ENCODE measurements at regions not wholly inside any gene's neighbourhood (a gene's known extent, or its start where the extent isn't known, plus 50 kb on each side); places are given as distances from the start of the nearest gene placed in this dataset.

DNA sequence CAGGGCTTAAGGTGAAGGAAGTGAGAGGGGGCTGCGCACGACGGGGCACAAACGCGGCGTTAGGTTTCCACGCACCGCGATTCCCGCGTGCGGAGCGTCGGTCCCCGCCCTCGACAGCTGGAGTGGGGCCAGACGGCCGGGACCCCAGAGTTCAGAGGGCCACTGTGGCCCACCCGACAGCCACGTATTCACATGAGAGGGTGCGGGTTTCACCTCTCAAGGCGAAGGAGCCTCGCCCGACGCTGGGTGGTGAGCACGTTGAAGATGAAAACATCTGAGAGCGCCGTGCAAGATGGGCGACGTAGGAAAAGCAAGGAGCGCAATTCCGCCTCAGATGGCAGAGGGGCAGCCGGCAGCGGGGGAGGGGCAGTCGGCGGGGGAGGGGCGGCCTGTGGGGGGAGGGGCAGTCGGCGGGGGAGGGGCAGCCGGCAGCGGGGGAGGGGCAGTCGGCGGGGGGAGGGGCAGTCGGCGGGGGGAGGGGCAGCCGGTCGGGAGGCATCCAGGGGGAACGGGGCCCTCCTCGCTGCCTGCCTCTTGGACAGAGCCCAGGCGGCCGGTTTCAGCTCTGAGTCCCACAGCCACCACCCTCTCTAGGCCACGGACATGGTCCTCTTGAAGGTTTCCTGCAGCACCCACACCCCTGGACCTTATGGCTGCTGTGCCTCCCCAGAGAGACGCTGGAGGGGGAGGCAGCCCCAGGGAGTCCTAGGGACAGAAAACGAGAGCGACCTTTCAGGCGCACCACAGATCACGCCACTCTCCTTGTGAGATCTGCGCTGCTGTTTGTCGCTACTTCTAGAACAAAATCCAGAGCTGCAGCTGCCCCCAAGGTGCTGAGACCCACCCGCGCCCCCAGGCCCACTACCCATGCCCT is 113.7 kb downstream of the DLL1 start:
- DNase-seq, result no peak

DNA sequence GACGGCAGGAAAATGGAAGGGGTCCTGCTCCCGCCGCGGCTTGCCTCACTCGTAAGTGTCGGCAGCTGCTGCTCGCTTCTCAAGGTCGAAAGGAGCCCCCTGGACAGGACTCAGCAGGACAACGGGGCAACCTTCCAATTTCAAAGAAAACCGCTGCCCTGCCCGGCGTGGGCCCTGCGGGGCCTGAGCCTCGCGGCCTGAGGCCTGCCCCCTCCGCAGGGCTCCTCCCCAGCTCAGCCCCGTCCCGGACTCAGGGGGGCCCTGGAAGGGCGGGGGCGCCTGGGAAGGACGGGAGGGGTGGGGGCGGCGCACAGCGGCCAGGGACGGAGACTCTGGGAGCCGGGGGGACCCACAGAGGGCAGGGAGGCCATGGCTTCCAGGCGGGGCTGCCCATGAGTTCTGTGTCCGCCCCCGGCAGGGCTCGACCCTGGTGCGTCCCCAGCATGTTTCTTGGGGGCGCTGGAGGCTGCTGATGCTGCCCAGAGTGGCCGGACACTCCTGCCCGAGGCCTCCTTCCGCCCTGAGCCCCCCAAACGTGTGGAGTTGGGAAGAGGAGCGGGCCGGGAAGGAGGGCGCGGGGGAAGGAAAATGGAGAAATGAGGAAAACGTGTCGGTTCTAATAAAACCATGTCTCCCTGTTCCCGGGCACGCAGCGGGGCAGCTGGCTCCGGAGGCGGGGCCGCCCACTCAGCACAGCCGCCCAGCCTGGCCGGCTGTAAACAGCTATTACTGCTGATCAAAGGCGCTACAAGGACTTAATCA is 114.6 kb downstream of the DLL1 start:
- DNase-seq, result no peak

DNA sequence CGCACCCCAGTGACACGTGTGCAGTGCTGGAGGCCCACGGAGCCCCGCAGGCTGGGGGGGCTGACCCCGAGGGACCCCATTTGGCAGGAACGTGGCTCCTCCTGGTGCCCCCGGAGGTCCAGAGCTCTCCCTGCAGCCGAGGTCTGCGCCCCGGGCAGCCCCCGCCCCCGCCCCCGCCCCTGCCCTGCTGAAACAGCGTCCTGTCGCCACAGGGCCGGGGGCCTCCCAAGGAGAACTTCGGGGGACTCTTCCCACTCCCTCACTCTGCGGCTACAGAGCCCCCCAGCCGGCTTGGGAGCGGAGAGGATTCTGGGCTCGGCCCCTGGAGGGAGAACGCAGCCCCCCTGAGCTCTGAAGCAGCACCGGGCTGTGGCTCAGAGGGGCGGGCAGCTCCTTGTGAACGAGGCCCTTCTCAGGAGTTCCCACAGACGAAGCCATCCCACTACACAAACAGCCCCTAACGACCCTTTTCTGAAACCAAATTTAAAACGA is 115.2 kb downstream of the DLL1 start:
- DNase-seq, result no peak

DNA sequence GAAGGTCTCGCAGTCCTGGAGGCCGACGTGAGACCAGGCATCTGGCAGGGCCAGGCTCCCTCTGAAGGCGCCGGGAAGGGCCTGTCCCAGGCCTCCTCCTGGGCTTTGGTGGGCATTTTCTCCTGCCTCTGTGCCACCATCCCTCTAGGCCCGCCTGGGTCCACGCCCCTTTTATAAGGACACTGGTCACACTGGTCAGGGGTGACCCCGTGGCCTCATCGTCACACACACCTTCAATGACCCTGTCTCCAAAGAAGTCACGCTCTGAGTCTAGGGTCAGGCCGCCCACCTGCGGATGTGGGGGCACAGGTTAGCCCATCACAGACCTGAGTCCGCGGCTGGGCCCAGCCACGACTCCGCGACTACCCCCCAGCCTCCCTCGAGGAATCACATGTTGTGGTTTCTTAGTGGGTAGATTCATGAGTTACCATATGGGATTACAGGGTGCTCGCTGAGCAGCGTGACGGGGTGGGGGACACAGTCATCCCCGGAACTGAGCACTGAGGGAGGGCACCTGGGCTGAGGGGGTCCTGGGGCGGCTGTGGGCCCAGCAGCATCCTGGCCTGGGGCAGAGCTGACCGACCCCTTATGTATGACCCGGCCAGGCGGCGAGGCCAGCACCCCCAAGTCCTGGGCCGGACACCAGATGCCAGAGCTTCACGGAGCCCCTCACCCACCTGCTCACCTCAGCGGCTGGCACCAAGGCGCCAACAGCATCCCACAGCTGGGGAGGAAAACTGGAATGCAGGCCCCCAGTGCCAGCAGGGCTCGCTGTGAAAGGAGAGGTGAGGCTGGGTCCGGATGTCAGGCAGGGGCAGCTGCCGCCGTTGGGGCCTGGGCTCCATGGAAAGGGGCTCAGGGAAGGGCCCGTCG is 115.9 kb downstream of the DLL1 start:
- DNase-seq, result no peak

DNA sequence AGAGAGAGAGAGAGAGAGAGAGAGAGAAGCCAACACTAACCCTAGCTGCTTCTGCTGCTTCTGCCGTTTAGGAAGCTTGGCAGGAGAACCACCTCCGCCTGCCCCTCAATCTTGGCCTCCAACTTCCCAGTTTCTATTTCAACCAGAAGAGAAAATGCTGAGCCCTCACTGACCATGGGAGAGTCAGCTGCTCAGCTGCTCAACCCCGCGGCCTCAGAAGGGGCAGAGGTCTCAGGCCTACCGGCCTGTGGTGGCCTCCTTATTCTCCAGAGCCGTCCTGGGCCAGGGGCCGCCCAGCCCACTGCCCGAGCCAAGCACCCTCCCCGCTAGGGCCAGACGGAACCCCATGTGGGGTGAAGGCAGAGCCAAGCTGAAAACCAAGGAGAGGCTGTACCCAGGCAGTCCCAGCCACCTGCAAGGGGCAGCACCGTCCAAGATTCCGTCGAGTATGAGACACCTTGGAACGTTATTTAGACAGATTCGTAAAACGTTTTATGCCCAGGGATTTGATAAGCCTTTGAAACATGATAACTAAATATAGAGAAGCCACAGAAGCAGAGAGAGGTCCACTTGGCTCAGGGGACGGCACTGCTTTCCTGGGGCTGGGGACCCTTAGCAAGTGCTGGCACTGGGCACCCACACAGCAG is 116.6 kb downstream of the DLL1 start:
- no peak for DNase-seq

DNA sequence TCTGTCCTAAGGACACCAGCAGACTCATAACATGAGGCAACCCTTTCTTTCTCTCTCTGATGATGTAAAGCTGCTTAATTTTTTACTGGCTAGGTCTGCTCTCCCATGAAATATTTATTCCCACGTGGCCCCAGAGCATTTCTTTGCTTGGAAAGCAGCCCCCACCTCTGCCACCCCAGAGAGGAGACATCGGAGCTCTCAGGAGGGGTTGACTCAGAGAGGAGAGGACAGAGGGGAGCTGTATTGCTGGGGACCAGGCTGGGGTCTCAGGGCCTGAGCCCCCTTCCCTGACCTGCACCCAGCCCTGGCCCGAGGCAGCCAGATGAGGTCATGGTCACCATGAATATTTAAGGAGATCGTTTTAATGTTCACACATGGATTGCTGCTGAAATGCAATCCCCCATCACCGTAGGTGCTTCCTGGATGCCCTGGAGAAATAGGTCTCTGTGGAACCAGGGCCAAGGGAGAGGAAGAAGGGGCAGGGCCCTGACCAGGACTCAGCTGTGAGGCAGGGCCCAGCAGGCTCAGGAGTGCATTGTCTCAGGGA is 117.5 kb downstream of the DLL1 start:
- DNase-seq, result no peak

DNA sequence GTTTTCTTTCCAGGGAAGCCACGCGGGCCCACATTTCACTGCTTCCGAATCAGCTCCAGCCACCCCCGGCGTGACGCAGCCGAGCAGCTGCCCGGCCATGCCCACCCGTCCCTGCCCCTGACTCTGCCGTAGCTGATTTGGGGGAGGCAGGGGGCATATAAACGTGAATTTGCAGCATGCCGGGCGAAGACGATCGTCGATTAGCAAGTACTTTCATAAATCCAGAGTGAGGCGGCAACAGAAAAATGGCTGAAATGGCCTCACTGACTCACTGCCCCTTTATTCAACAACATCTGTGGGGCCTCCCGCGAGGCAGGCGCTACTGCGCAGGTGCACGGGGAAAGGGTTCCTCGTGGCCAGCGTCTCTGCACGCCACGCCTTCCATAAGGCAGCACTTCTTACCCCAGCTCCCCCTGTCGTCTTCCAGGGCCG is 118.0 kb downstream of the DLL1 start:
- DNase-seq, result no peak

DNA sequence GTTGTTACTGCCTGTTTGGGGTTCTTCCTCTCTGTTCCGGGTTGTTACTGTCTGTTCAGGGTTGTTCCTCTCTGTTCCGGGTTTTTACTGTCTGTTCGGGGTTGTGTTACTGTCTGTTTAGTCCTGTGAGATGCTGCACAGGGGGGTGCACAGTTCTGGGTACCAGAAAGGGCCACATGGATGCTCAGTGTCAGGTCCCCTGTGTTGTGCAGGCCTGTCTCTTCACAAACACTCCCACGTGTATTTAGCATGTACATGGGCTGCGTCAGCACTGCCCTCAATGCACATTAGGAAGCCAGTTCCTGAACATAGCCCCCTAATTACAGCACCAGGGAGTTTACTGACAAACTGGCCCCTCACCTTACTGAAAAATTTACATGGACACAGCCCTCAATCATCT is 118.5 kb downstream of the DLL1 start:
- DNase-seq, result no peak

DNA sequence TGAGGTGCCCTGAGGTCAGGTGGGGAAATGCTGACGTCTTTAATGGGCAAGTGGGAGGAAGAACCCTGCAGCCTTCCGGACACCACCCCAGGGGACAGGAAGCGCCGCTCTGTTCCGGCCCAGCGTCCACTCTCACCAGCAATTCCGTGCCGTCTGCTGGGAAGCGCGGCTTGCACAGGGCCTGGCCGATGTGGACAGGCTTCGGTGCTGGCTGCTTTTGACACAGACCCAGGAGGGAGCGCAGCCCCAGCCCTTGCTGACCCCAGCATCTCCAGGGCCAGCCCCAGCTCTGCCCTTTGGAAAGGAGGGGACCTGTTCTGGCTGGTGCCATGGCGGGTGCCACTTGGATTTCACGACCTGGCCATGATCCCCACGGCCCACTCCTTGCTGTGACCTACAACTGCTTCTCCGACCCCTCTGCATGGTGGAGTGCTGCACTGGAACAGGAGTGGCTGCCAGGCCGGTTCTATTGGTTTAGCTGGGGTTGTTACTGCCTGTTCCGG is 123.2 kb downstream of the DLL1 start:
- DNase-seq, result no peak

DNA sequence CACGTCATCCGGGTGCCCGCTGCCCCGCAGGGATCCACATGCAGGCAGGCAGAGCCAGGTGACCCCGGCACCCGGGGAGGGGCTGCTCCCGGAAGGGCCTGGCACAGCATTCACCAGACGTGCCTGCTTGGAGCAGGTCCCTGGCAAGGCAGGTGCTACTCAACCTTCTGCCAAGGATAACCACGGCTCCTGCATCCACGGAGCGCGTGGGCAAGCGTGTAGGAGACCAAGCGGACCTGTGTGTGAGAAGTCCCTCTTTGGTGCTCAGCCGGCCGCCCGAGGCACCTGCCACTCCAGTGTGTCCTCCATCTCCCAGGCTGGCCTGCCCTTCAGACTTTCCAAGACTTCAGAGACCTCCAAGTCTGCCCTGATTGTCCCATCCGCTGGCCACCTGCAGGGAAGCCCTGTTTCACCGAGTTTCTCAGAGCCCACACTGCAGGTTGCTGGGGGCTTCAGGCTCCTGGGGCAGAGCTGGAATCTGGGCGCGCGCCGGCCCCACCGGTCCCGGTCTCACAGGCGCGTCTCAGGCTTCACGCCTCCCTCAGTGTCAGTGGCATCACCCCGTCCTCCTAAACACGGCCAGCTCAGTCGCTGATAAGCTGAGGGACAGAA is 124.3 kb downstream of the DLL1 start:
- DNase-seq, result no peak

DNA sequence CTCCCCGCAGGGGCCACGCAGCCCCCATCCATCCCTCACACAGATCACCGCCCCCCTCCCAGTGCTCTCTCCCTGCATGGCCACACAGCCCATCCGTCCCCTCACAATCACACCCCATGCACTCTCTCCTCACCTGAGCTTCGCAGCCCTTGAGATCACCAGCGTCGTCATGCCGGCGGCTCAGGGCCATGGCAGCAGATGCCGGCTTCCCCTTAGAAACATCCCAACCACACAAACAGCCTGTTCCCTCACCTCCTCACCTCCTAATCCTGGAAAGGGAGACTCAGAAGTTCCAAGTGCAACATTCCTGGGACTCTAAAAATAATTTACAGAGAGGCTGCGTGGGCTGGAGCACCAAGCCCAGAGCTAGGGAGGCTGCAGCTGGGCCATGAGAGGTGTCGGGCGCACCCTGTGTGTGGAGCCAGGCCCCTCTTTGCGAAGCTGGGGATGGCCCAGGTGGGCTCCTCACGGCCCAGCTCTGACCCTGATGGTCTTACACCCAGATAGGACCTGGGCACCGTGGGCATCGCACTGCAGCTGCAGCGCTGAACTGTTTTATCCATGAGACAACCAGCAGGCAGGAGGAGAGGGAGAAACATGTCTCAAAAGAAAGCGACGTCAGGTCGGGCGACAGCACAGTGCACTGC is 125.3 kb downstream of the DLL1 start:
- DNase-seq, result no peak

DNA sequence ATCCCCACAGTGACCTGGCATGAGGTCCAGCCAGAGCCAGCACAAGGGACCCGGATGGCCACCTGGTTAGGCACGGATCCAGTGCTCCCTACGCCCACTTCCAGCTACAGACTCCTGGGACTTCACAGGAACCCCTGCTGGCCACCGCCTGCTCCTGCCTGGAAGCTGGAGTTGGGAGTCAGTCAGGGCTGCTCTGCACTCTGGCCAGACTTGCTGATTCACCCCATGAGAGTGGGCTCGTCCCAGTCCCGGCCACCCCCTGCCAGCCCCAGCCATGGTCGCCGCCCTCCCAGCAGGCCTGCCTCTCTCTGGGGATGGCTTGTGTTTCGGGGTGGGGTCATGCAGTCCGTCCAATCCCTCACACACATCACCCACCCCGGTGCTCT is 125.8 kb downstream of the DLL1 start:
- DNase-seq, result no peak

DNA sequence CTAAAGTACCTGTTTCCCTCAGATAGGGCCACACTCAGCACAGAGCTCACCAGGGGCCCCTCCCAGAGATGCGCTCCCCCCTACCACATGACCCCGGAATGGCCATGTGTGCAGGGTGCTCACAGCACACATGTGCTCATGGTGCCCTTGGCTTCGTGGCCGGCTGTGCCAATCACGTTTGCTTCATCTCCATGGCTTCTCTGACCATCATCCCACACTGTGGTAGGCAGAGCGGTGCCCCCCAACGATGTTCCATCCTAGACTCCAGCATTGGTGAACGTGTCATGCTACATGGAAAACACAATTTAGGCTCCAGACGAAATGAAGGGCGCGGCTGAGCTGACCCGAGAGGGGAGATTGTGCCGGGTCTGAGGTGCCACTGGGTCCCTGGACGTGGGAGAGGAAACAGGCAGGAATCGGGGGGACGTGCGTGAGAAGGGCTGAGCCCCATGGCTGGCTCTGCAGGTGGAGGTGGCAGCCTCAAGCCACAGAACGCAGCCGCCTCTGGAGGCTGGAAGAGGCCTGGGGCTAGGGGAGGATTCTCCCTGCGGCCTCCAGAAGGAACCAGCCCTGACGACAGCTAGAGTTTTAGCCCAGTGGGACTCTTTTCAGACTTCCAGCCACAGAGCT is 126.5 kb downstream of the DLL1 start:
- DNase-seq, result no peak

DNA sequence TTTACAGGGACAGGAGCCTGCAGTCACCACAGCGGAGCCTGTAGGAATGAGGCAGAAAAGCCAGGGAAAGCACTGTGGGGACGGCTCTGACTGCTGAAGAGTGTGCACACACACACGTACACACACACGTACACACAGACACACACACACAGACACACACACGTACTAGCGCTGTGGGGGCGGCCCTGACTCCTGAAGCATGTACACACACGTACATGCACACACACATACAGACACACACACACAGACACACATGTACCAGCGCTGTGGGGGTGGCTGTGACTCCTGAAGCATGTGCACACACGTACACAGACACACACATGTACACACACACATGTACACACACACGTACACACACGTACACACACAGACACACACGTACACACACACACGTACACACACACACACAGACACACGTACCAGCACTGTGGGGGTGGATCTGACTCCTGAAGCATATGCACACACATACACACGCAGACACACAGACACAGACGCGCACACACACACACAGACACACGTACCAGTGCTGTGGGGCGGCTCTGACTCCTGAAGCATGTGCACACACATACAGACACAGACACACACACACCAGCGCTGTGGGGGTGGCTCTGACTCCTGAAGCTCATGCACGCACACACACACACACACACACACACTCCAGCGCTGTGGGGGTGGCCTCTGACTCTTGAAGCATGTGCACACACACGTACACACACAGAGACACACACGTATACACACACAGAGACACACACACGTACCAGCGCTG is 127.3 kb downstream of the DLL1 start:
- DNase-seq, result no peak

DNA sequence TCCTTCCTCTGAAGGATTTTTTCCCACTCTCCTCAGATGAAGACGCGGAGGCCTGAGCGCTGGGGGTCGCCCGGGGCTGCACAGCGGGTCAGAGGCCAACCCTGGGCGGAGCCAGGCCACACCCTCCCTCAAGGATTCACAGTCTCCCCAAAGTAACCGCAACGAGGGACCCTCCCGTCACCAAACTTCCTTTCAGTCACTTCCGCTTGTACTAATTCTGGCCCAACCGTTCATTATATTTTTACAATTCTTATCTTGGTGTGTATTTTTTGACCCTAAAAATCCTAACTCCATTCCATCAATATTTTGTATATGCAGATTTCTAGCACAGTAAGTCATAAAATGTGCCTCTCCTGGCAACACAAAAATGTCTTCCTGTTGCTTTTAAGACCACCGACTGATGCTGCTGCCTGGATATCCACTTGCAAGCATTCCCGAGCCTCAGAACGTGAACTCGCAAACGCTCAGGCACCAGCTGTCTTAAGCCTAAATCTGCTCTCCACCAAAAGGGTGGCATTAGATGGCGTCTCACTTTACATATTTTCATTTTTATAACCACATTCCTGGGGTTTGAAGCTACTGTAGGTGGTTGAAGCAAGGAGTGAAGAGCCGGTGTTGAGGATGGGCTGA is 128.0 kb downstream of the DLL1 start:
- no peak for DNase-seq

DNA sequence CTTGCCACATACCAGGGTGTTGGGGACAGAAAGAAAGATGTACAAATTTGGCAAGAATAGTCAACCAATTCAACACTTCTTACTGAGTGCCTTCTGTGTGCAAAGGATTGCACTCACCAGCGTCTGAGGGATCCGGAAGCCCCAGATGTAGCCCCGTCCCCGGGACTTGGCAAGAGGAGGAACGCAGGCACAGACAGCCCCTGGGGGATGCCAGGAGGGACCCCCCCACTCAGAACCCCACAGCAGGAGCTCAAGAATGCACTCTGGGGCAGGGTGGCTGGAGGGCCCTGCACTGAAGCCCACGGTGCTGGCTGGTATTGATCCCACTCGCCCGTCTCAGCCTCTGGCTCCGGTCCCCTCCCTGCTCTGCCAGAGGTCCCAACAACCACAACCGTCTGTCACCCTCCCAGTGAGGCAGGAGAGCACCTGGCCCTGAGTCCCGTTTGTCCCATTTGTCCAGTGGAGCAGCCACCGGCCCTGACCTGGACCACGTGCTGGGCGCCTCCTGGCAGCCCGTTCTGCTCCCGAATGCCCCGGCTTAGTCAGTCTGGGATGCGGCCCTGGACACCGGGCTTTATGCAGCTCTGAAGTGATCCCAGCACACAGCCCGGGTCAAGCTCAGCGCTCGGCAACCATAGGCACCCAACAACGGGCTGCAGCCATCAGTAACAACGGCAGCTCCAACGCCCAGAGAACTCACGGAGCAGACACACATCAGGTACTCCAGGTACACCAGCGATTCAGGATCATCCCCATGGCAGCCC is 128.7 kb downstream of the DLL1 start:
- no peak for DNase-seq

DNA sequence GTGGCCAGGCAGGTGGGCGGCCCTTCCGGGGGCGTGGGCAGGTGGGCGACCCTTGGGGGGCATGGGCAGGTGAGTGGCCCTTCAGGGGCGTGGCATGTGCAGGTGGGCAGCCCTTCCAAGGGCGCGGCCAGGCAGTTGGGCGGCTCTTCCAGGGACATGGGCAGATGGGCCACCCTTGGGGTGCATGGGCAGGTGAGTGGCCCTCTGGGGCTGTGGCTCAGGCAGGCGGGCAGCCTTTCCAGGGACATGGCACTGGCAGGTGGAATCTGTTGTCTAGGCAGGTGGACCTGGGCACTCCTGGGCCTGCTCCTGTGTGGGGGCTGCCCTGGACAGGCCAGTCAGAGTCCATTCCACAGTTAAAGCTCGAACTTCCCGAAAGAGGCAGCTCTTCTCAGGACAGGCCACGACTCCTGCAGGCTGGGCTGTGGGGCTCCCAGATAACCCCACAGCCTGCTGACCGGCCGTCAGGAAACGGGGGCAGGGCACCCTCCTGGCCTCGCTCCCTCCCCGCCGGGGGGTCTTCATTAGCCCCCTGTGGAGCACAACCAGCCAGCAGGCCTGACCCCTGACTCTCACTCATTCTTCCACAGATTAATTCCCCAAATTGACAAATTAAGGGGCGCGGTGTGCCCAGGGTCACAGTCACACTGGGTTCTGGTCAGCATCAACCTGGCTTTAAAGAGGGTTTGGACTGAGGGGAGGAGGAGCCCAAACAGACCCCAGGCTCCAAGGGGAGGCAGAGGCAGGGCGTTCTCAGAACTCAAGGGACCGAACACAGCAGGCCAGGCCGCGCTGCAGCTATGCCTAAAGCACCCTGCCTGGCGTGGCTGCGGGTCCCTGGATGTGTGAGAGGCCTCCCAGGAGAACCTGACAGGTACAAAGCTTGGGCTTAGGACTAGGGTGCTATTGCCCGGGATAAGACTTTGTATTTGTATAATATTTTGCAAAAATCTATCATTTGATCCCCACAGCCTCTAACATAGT is 130.0 kb downstream of the DLL1 start:
- DNase-seq, result no peak
